HL-60 (cell line): ENCODE measurements at regions not wholly inside any gene's neighbourhood (a gene's known extent, or its start where the extent isn't known, plus 50 kb on each side); places are given as distances from the start of the nearest gene placed in this dataset.

Experiments
- CTCF ChIP-seq: IDR thresholded peaks from one replicate; pipeline ENCODE4 v1.5.1; 2011; ENCODE audit warnings: low read length, control low read depth, inconsistent platforms; ENCODE audit not compliant: insufficient read depth
- GABPA ChIP-seq: IDR thresholded peaks from 2 replicates; pipeline ENCODE4 v1.6.1; 2012; ENCODE audit warnings: low read depth
- POLR2AphosphoS5 ChIP-seq: IDR thresholded peaks from 2 replicates; pipeline ENCODE4 v1.6.1; 2012; ENCODE audit warnings: low read depth
- SPI1 ChIP-seq: IDR thresholded peaks from 2 replicates; pipeline ENCODE4 v1.6.1; 2012; ENCODE audit warnings: low read depth, mild to moderate bottlenecking, borderline replicate concordance

DNA sequence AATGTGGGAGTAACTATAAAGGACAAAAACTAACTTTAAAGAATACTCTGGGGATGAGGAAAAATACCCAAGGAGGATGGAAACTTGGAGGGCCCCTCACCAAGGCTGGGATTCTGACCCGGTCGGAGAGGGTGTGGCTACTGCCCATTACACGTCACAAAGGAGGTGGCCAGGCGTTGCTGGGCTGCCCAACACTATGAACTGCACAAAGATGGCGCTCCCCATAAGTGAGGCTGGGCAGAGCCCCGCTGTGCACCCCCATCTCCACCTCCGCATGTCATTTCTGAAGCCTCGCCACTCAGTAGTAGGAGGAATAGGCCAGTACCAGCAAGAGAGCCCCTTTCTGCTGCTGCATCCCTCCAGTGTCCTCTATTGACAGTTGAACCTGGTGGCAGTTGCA, 290.1 kb upstream of the ZNF32 start:
- TF ChIP-seq CTCF (no peak), GABPA (no peak), POLR2AphosphoS5 (no peak), SPI1 (no peak)
